IMR-90 (cell line): ENCODE measurements at regions not wholly inside any gene's neighbourhood (a gene's known extent, or its start where the extent isn't known, plus 50 kb on each side); places are given as distances from the start of the nearest gene placed in this dataset.

Experiments
- ATAC-seq: fragments of 200-7000 bp; cut with Tn5 transposase; 2 replicates; pipeline ENCODE4 v1.9.1; 2020; ENCODE audit warnings: low read depth, mild to moderate bottlenecking, moderate library complexity
- BruUV-seq: library from RNA; stranded (reverse); fragments of 400-500 nt; replicated peaks from 2 replicates; lab custom pipeline; 2021; lab: Mats Ljungman, UMichigan
- CTCF ChIA-PET: fragments of 300-600 bp; formaldehyde crosslinking; extraction: SDS; loops from one replicate; lab custom pipeline; 2021; ENCODE audit warnings: antibody characterized with exemption; lab: Yijun Ruan, JAX
- POLR2A ChIA-PET: fragments of 300-600 bp; sonication (Branson Sonifier 250); formaldehyde crosslinking; loops from one replicate; lab custom pipeline; 2022; ENCODE audit warnings: antibody characterized with exemption; ENCODE audit not compliant: unreplicated experiment; lab: Charles Lee
- DNase-seq: peaks from one replicate; pipeline ENCODE4 v3.0.0; 2013
- H2AFZ ChIP-seq: replicated peaks from 2 replicates; pipeline ENCODE3; 2013; ENCODE audit warnings: low read length, mild to moderate bottlenecking; ENCODE audit not compliant: poor library complexity
- H2AK5ac ChIP-seq: 2 replicates; pipeline ENCODE4 v1.6.1; 2013; ENCODE audit warnings: low read depth, low read length, inconsistent platforms
- H2AK9ac ChIP-seq: replicated peaks from 2 replicates; pipeline ENCODE3; 2013; ENCODE audit warnings: mild to moderate bottlenecking, low read depth, low read length, moderate library complexity; ENCODE audit not compliant: poor library complexity
- H2BK120ac ChIP-seq: 2 replicates; pipeline ENCODE4 v1.6.1; 2013; ENCODE audit warnings: low read depth, low read length, inconsistent platforms
- H2BK15ac ChIP-seq: 3 replicates; pipeline ENCODE4 v1.6.1; 2013; ENCODE audit warnings: low read depth, low read length, inconsistent platforms
- H2BK20ac ChIP-seq: 2 replicates; pipeline ENCODE4 v1.6.1; 2013; ENCODE audit warnings: low read depth, mild to moderate bottlenecking, inconsistent platforms, low read length, moderate library complexity
- H2BK5ac ChIP-seq: 2 replicates; pipeline ENCODE4 v1.6.1; 2013; ENCODE audit warnings: mild to moderate bottlenecking, low read depth, low read length, inconsistent platforms; ENCODE audit not compliant: poor library complexity, severe bottlenecking
- H3K14ac ChIP-seq: replicated peaks from 2 replicates; pipeline ENCODE4 v1.6.1; 2013; ENCODE audit warnings: low read depth, low read length, inconsistent platforms
- H3K18ac ChIP-seq: 2 replicates; pipeline ENCODE4 v1.6.1; 2013; ENCODE audit warnings: low read depth, low read length, control low read depth
- H3K23ac ChIP-seq: 2 replicates; pipeline ENCODE4 v1.6.1; 2013; ENCODE audit warnings: low read depth, low read length, inconsistent platforms
- H3K27ac ChIP-seq: 2 replicates; pipeline ENCODE4 v1.5.1; 2013; ENCODE audit warnings: mild to moderate bottlenecking, control low read depth, low read length; ENCODE audit not compliant: insufficient read depth
- H3K27me3 ChIP-seq: 2 replicates; pipeline ENCODE4 v1.6.1; 2013; ENCODE audit warnings: low read length; ENCODE audit not compliant: control insufficient read depth, insufficient read depth
- H3K36me3 ChIP-seq: 2 replicates; pipeline ENCODE4 v1.6.1; 2013; ENCODE audit warnings: low read length, mixed read lengths; ENCODE audit not compliant: control insufficient read depth, insufficient read depth
- H3K4ac ChIP-seq: 2 replicates; pipeline ENCODE4 v1.6.1; 2013; ENCODE audit warnings: low read depth, low read length, inconsistent platforms
- H3K4me1 ChIP-seq: 2 replicates; pipeline ENCODE4 v1.6.1; 2013; ENCODE audit warnings: low read length, mixed read lengths; ENCODE audit not compliant: control insufficient read depth, insufficient read depth
- H3K4me2 ChIP-seq: 2 replicates; pipeline ENCODE4 v1.6.1; 2013; ENCODE audit warnings: low read depth, mild to moderate bottlenecking, control low read depth, low read length, moderate library complexity
- H3K4me3 ChIP-seq: 2 replicates; pipeline ENCODE4 v1.5.1; 2013; ENCODE audit warnings: low read depth, mild to moderate bottlenecking, control low read depth, low read length, moderate library complexity; ENCODE audit not compliant: insufficient read depth
- H3K56ac ChIP-seq: 2 replicates; pipeline ENCODE4 v1.6.1; 2013; ENCODE audit warnings: low read length, inconsistent platforms; ENCODE audit not compliant: insufficient read depth; ENCODE audit errors: extremely low read depth
- H3K79me1 ChIP-seq, 2 experiments: 2 replicates each; pipeline ENCODE4 v1.6.1; 2013; ENCODE audit warnings: low read length in 2 of 2, inconsistent platforms in 1 of 2, low read depth in 1 of 2
- H3K9ac ChIP-seq: 2 replicates; pipeline ENCODE4 v1.6.1; 2013; ENCODE audit warnings: low read depth, low read length, control low read depth
- H3K9me1 ChIP-seq: 2 replicates; pipeline ENCODE4 v1.6.1; 2013; ENCODE audit warnings: low read length, inconsistent platforms; ENCODE audit not compliant: insufficient read depth
- H3K9me3 ChIP-seq: 2 replicates; pipeline ENCODE4 v1.6.1; 2013; ENCODE audit warnings: low read length; ENCODE audit not compliant: control insufficient read depth, insufficient read depth
- H4K20me1 ChIP-seq: 2 replicates; pipeline ENCODE4 v1.6.1; 2013; ENCODE audit warnings: low read length, inconsistent platforms; ENCODE audit not compliant: insufficient read depth
- H4K5ac ChIP-seq: 2 replicates; pipeline ENCODE4 v1.6.1; 2013; ENCODE audit warnings: mild to moderate bottlenecking, low read depth, low read length, control low read depth
- H4K8ac ChIP-seq, 2 experiments: 2 replicates each; pipeline ENCODE4 v1.6.1; 2013; ENCODE audit warnings: low read depth in 2 of 2, low read length in 2 of 2, control low read depth in 1 of 2, inconsistent platforms in 1 of 2
- H4K91ac ChIP-seq: 2 replicates; pipeline ENCODE4 v1.6.1; 2013; ENCODE audit warnings: low read depth, low read length, inconsistent platforms; ENCODE audit not compliant: insufficient read depth
- BHLHE40 ChIP-seq: fragments of 150-350 bp; IDR thresholded peaks from 2 replicates; pipeline ENCODE4 v1.6.1; 2016; ENCODE audit warnings: mild to moderate bottlenecking, low read depth, low read length
- CEBPB ChIP-seq: IDR thresholded peaks from 2 replicates; pipeline ENCODE4 v1.6.1; 2012; ENCODE audit warnings: low read depth, low read length, improper control_type of control experiment
- CHD1 ChIP-seq: IDR thresholded peaks from 2 replicates; pipeline ENCODE4 v1.6.1; 2012; ENCODE audit warnings: low read depth, low read length, improper control_type of control experiment
- CTCF ChIP-seq: conservative IDR thresholded peaks from 2 replicates; pipeline ENCODE4 v1.5.1; 2012; ENCODE audit warnings: mild to moderate bottlenecking, low read depth, low read length, improper control_type of control experiment
- ELK1 ChIP-seq: fragments of 150-350 bp; IDR thresholded peaks from 2 replicates; pipeline ENCODE4 v1.6.1; 2016; ENCODE audit warnings: low read depth, mild to moderate bottlenecking, low read length, moderate library complexity, borderline replicate concordance
- FOS ChIP-seq: fragments of 150-350 bp; IDR thresholded peaks from 2 replicates; pipeline ENCODE4 v1.6.1; 2016; ENCODE audit warnings: low read depth, low read length
- MAFK ChIP-seq: IDR thresholded peaks from 2 replicates; pipeline ENCODE4 v1.6.1; 2012; ENCODE audit warnings: low read depth, low read length, improper control_type of control experiment
- MAZ ChIP-seq: IDR thresholded peaks from 2 replicates; pipeline ENCODE4 v1.6.1; 2012; ENCODE audit warnings: low read depth, mild to moderate bottlenecking, low read length, improper control_type of control experiment, moderate library complexity, borderline replicate concordance
- MXI1 ChIP-seq: IDR thresholded peaks from 2 replicates; pipeline ENCODE4 v1.6.1; 2012; ENCODE audit warnings: low read depth, mild to moderate bottlenecking, low read length, moderate library complexity, borderline replicate concordance
- NFE2L2 ChIP-seq: fragments of 150-350 bp; IDR thresholded peaks from 2 replicates; pipeline ENCODE4 v1.6.1; 2016; ENCODE audit warnings: low read depth, mild to moderate bottlenecking, low read length
- POLR2A ChIP-seq: IDR thresholded peaks from 2 replicates; pipeline ENCODE4 v1.6.1; 2012; ENCODE audit warnings: mild to moderate bottlenecking, low read depth, low read length
- RAD21 ChIP-seq: IDR thresholded peaks from 2 replicates; pipeline ENCODE4 v1.6.1; 2012; ENCODE audit warnings: low read length, improper control_type of control experiment
- RCOR1 ChIP-seq: IDR thresholded peaks from 2 replicates; pipeline ENCODE4 v1.6.1; 2012; ENCODE audit warnings: mild to moderate bottlenecking, low read length, improper control_type of control experiment; ENCODE audit not compliant: insufficient replicate concordance
- RFX5 ChIP-seq: IDR thresholded peaks from 2 replicates; pipeline ENCODE4 v1.8.0; 2012; ENCODE audit warnings: low read depth, mild to moderate bottlenecking, low read length, moderate library complexity
- SMC3 ChIP-seq: fragments of 150-350 bp; IDR thresholded peaks from 2 replicates; pipeline ENCODE4 v1.6.1; 2016; ENCODE audit warnings: low read depth, mild to moderate bottlenecking, antibody characterized with exemption, low read length, moderate library complexity
- USF2 ChIP-seq: fragments of 150-350 bp; IDR thresholded peaks from 2 replicates; pipeline ENCODE4 v1.6.1; 2017; ENCODE audit warnings: mild to moderate bottlenecking, antibody characterized with exemption, low read length, low read depth
- WGBS, 2 experiments: methylation state at CpG; one replicate each; pipeline versions ENCODE4 v1.1.5 to v1.1.7; 2013; ENCODE audit warnings: missing lambda C conversion rate in 2 of 2; ENCODE audit not compliant: insufficient read length in 1 of 2; ENCODE audit errors: extremely low coverage in 2 of 2; 5-methylcytosine and 5-hydroxymethylcytosine counted together
- dilution Hi-C: fragments of 300-500 bp; cut with HindIII; formaldehyde crosslinking; loops from one replicate; pipeline ENCODE4 v1.14.3; 2018; ENCODE audit warnings: low sequenced_read_pairs; ENCODE audit not compliant: unreplicated experiment
- in situ Hi-C: fragments of 300-500 bp; cut with MboI; formaldehyde crosslinking; loops from 3 replicates; pipeline ENCODE4 v1.14.3; 2019; ENCODE audit warnings: low sequenced_read_pairs, inconsistent platforms, mixed read lengths
- intact Hi-C: fragments of 100-400 bp; cut with micrococcal nuclease; formaldehyde crosslinking; loops from 2 replicates; pipeline ENCODE4 v1.10.0; 2022

- H4K91ac ChIP-seq: no peak overlapping the region
- ChIA-PET POLR2A (no interaction called here), CTCF (no interaction called here)
- H4K5ac ChIP-seq: no peak overlapping the region
- H2BK15ac ChIP-seq: no peak overlapping the region
- H3K4me3 ChIP-seq: no peak overlapping the region
- ATAC-seq: no peak
- in situ Hi-C loops (no loop called here), dilution Hi-C loops (no loop called here), intact Hi-C loops (no loop called here)
- no peak overlapping the region for H3K56ac ChIP-seq
- no peaks in the 10 kb centered on the region for H3K4me1 ChIP-seq
- no peak overlapping the region for H3K9ac ChIP-seq
- BruUV-seq: no TSS peak
- no peak overlapping the region for H2BK120ac ChIP-seq
- H4K20me1 ChIP-seq: no peaks in the 10 kb centered on the region
- H3K27me3 ChIP-seq: no peaks in the 10 kb centered on the region
- H2BK20ac ChIP-seq: no peak overlapping the region
- H4K8ac ChIP-seq: no peak overlapping the region
- no peak overlapping the region for H2BK5ac ChIP-seq
- WGBS, 2 experiments: no CpG with 5 or more reads among the region's 3 CpGs
- no peaks in the 10 kb centered on the region for H3K9me1 ChIP-seq
- no peak overlapping the region for H2AK5ac ChIP-seq
- no peaks in the 10 kb centered on the region for H3K79me1 ChIP-seq
- H2AK9ac ChIP-seq: no peak overlapping the region
- no peak for DNase-seq
- H3K14ac ChIP-seq: no peak overlapping the region
- H3K18ac ChIP-seq: no peak overlapping the region
- H3K36me3 ChIP-seq: no peaks in the 10 kb centered on the region
- no peak overlapping the region for H2AFZ ChIP-seq
- H3K9me3 ChIP-seq: peaks cover 15% of the 10 kb centered on the region
- H3K23ac ChIP-seq: no peak overlapping the region
- H3K4me2 ChIP-seq: no peak overlapping the region
- TF ChIP-seq ELK1: no peak
- no peak for TF ChIP-seq SMC3
- TF ChIP-seq CHD1: no peak
- no peak for TF ChIP-seq CEBPB
- no peak for TF ChIP-seq RAD21
- no peak for TF ChIP-seq CTCF
- no peak for TF ChIP-seq RCOR1
- no peak for TF ChIP-seq POLR2A
- TF ChIP-seq BHLHE40: no peak
- no peak for TF ChIP-seq MXI1
- no peak for TF ChIP-seq USF2
- TF ChIP-seq MAZ: no peak
- TF ChIP-seq RFX5: no peak
- no peak for TF ChIP-seq FOS
- TF ChIP-seq NFE2L2: no peak
- TF ChIP-seq MAFK: no peak
- no peak overlapping the region for H3K4ac ChIP-seq
- H3K27ac ChIP-seq: no peak overlapping the region
These were observed 375.2 kb upstream of the ANO5 start for GRCh38 chr11:21817696-21818095.
